H1 (cell line): ENCODE measurements at regions not wholly inside any gene's neighbourhood (a gene's known extent, or its start where the extent isn't known, plus 50 kb on each side); places are given as distances from the start of the nearest gene placed in this dataset.

Experiments used
- CEBPB ChIP-seq: IDR thresholded peaks from 2 replicates; pipeline ENCODE4 v1.6.1; 2012; ENCODE audit warnings: low read depth, low read length
- HDAC6 ChIP-seq: IDR thresholded peaks from one replicate; pipeline ENCODE4 v1.7.1; 2012; ENCODE audit warnings: low read depth, mild to moderate bottlenecking, inconsistent platforms, low read length, moderate library complexity
- SAP30 ChIP-seq: fragments of 300-600 bp; sonication (generic); IDR thresholded peaks from 2 replicates; pipeline ENCODE4 v1.7.1; 2012; ENCODE audit warnings: low read length, moderate library complexity, mild to moderate bottlenecking, inconsistent platforms; ENCODE audit not compliant: insufficient read depth, insufficient replicate concordance
- SP2 ChIP-seq: IDR thresholded peaks from 2 replicates; pipeline ENCODE4 v1.6.1; 2012; ENCODE audit warnings: mild to moderate bottlenecking, low read length, inconsistent platforms
- SUZ12 ChIP-seq: fragments of 200-600 bp; sonication (generic); IDR thresholded peaks from 2 replicates; pipeline ENCODE4 v1.6.1; 2012; ENCODE audit warnings: mild to moderate bottlenecking, inconsistent platforms, low read length, moderate library complexity, mixed read lengths

DNA sequence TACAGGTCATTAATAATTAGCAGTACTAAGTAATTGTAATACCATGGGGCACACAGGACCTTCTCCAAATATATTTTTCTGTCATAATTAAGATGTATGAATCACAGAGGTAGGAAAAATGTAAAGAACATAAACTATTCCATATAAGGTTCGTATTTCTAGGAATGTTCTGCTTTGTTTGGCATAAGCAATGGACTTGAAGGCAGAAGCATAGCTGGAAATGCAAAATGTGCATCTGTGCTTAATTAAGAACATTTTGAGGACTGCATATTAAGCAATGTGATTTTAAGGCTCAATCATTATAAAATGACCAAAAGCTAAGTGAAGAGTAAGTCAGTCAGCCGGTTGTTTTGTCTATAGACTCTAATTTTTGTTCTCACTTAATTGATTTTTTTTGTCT lies 123.2 kb downstream of the RBM43 start (continued):
- TF ChIP-seq CEBPB: no peak
- TF ChIP-seq HDAC6: no peak
- no peak for TF ChIP-seq SAP30
- TF ChIP-seq SP2: no peak
- TF ChIP-seq SUZ12: no peak
